ENCODE measurements at regions not wholly inside any gene's neighbourhood (a gene's known extent, or its start where the extent isn't known, plus 50 kb on each side); places are given as distances from the start of the nearest gene placed in this dataset.
"Not testable (repeated sequence)": the region's sequence is repeated elsewhere in the genome, so short reads cannot be mapped to it uniquely, and the experiment has no call there.

- H3K27me3 ChIP-seq (ENCODE audit: control insufficient read depth, insufficient read depth, low read length); H3K36me3 ChIP-seq (ENCODE audit: control insufficient read depth, insufficient read depth, low read length); H3K9ac ChIP-seq (ENCODE audit: low read length); H3K4me1 ChIP-seq (ENCODE audit: control insufficient read depth, insufficient read depth, low read length); H3K27ac ChIP-seq (ENCODE audit: low read depth, low read length); H3K4me3 ChIP-seq (ENCODE audit: low read length): not testable (repeated sequence)
Measured at GRCh38 chr6:71360556-71361335, 72.1 kb downstream of the OGFRL1 start.

DNA sequence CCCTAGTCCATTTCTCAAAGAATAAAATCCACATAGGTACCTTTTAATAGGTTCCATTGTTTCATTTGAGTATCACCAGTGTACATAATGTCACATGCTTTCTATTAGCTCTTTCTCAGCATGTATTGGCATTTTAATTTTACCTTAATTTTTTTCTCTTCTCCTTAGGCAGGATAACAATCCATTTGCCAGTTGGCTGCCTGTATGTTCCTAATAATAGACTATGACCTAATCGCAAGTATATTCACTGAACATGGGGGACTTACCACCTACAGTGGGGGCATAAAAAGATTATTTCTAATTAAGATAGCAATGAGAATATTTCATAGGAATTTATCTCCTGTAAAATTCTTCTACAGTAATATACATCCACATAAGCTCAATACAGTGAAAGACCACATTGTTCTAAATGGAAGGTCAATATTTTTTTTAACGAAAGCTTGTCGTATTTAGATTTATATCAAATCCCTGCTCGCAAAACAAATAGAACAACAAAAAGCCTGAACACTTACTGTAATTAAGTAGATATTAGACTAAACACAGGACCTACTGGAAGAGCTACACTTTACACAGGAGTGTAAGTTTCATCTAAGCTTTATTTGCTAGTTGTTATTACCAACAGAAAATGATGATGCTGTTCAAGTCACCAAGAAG is 76.4 kb downstream of the OGFRL1 start:
- H3K4me3 ChIP-seq (ENCODE audit: low read length), result no peak overlapping the region
- no peaks in the 10 kb centered on the region for H3K36me3 ChIP-seq (ENCODE audit: control insufficient read depth, insufficient read depth, low read length)
- H3K27ac ChIP-seq (ENCODE audit: low read depth, low read length), result no peak overlapping the region
- H3K4me1 ChIP-seq (ENCODE audit: control insufficient read depth, insufficient read depth, low read length), result peaks cover 4% of the 10 kb centered on the region
- H3K27me3 ChIP-seq (ENCODE audit: control insufficient read depth, insufficient read depth, low read length), result no peaks in the 10 kb centered on the region
- no peak overlapping the region for H3K9ac ChIP-seq (ENCODE audit: low read length)

DNA sequence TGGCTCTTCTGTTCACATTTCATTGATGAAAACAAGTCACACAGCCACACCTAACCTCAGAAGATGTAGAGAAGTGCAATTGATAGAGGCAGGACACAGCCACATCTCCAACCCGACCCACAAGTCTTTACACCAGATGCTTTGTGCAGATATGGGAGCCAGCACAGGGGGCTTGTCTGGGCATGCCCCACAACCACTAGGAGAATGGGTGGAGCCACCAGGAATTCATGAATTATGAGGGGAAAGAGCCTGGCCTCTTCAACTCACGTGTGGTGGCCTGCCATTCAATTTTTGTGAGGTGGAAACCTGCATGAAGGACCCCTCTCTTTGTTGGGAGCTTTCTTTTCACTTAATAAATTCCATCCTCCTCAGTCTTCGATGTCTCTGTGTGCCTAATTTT is 79.1 kb downstream of the OGFRL1 start:
- no peak overlapping the region for H3K4me3 ChIP-seq (ENCODE audit: low read length)
- no peaks in the 10 kb centered on the region for H3K27me3 ChIP-seq (ENCODE audit: control insufficient read depth, insufficient read depth, low read length)
- no peaks in the 10 kb centered on the region for H3K36me3 ChIP-seq (ENCODE audit: control insufficient read depth, insufficient read depth, low read length)
- H3K4me1 ChIP-seq (ENCODE audit: control insufficient read depth, insufficient read depth, low read length), result peaks cover 4% of the 10 kb centered on the region
- H3K9ac ChIP-seq (ENCODE audit: low read length), result no peak overlapping the region
- H3K27ac ChIP-seq (ENCODE audit: low read depth, low read length), result no peak overlapping the region

DNA sequence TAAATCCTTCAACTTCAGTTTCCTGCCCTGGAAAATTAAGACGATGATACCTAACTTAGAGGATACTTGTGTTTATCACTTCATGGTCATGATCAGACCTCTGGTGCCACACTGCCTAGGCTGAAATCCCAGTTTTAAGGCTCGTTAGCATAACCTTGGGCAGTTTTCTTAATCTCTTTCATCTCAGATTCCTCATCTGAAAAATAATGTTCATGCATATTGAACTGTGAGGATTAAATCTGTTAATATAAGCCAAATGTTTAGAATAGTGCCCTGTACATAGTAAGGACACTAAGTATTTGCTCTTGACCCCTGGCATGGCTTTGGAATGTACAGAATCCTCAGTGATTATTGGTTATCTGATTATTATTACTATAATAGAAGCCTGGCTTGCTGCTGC is 79.7 kb downstream of the OGFRL1 start:
- Histone ChIP-seq H3K4me1 (ENCODE audit: control insufficient read depth, insufficient read depth, low read length) (peaks cover 4% of the 10 kb centered on the region), H3K27ac (ENCODE audit: low read depth, low read length) (no peak overlapping the region), H3K9ac (ENCODE audit: low read length) (no peak overlapping the region), H3K4me3 (ENCODE audit: low read length) (no peak overlapping the region), H3K36me3 (ENCODE audit: control insufficient read depth, insufficient read depth, low read length) (no peaks in the 10 kb centered on the region), H3K27me3 (ENCODE audit: control insufficient read depth, insufficient read depth, low read length) (no peaks in the 10 kb centered on the region)

DNA sequence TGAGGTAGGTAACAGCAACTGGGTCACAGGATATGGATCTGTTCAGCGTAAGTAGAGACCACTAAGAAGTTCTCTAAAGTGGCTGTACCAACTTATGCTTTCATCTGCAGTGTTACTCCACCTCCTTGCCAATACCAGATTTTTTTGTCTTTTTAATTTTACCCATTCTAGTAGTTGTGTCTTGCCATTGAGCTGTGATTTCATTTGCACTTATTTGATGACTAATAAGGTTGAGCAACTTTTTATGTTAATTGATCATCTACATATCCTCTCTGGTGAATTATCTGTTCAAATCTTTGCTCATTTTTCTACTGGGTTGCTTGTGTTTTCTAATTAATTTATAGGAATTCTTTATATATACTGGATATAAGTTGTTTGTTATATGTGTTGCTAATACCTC is 82.9 kb downstream of the OGFRL1 start:
- no peaks in the 10 kb centered on the region for H3K4me1 ChIP-seq (ENCODE audit: control insufficient read depth, insufficient read depth, low read length)
- no peaks in the 10 kb centered on the region for H3K27me3 ChIP-seq (ENCODE audit: control insufficient read depth, insufficient read depth, low read length)
- H3K36me3 ChIP-seq (ENCODE audit: control insufficient read depth, insufficient read depth, low read length), result no peaks in the 10 kb centered on the region
- no peak overlapping the region for H3K4me3 ChIP-seq (ENCODE audit: low read length)
- H3K9ac ChIP-seq (ENCODE audit: low read length), result no peak overlapping the region
- no peak overlapping the region for H3K27ac ChIP-seq (ENCODE audit: low read depth, low read length)

GRCh38 chr6:71373943-71374342 is 85.3 kb downstream of the OGFRL1 start:
- H3K4me1 ChIP-seq (ENCODE audit: control insufficient read depth, insufficient read depth, low read length), result no peaks in the 10 kb centered on the region
- H3K36me3 ChIP-seq (ENCODE audit: control insufficient read depth, insufficient read depth, low read length), result no peaks in the 10 kb centered on the region
- no peak overlapping the region for H3K27ac ChIP-seq (ENCODE audit: low read depth, low read length)

DNA sequence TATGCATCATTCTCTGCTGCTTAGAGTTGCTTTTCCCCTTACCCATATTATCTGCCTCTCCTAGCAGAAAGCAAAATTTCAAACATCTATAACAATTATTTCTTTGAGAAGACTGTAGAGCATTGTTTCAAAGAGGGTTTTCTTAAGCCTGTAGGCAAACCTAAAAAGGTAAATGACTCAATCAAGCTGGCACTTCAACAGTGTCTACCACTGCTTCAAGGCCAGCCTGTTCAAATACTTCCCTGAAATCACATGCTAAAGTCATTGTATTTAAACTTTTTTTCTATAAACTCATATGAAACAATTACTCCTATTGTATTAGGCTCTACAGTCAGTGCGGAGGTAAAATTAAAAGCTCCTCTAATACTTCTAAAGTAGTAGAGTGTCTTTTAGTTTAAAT is 87.1 kb downstream of the OGFRL1 start:
- H3K27ac ChIP-seq (ENCODE audit: low read depth, low read length), result no peak overlapping the region
- H3K36me3 ChIP-seq (ENCODE audit: control insufficient read depth, insufficient read depth, low read length), result no peaks in the 10 kb centered on the region
- no peaks in the 10 kb centered on the region for H3K27me3 ChIP-seq (ENCODE audit: control insufficient read depth, insufficient read depth, low read length)
- no peak overlapping the region for H3K9ac ChIP-seq (ENCODE audit: low read length)
- peaks cover 3% of the 10 kb centered on the region for H3K4me1 ChIP-seq (ENCODE audit: control insufficient read depth, insufficient read depth, low read length)
- H3K4me3 ChIP-seq (ENCODE audit: low read length), result no peak overlapping the region

More at GRCh38 chr6:71373943-71374342, 85.3 kb downstream of the OGFRL1 start:
- H3K9ac ChIP-seq (ENCODE audit: low read length), result no peak overlapping the region
- H3K4me3 ChIP-seq (ENCODE audit: low read length), result no peak overlapping the region
- no peaks in the 10 kb centered on the region for H3K27me3 ChIP-seq (ENCODE audit: control insufficient read depth, insufficient read depth, low read length)

DNA sequence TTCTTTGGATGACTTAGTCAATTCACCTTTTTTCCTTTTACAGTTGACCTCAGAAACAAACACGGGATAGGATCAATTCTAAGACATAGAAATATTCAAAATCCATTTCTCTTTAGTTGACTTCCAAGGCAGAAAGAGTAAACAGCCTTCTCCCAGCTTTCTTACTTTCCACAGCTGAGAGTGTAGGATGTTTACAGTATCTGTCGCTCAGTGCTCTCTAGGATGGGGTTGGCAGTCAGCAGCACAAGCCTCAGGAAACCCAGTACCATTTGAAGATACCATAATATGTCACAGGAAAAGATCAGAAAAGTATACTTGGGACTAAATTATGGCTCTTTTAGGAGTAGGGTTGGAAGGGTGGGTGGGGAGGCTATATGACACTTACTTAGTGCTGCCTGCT is 88.2 kb downstream of the OGFRL1 start:
- H3K27ac ChIP-seq (ENCODE audit: low read depth, low read length), result no peak overlapping the region
- H3K4me3 ChIP-seq (ENCODE audit: low read length), result no peak overlapping the region
- H3K4me1 ChIP-seq (ENCODE audit: control insufficient read depth, insufficient read depth, low read length), result peaks cover 3% of the 10 kb centered on the region
- H3K9ac ChIP-seq (ENCODE audit: low read length), result no peak overlapping the region
- no peaks in the 10 kb centered on the region for H3K36me3 ChIP-seq (ENCODE audit: control insufficient read depth, insufficient read depth, low read length)
- H3K27me3 ChIP-seq (ENCODE audit: control insufficient read depth, insufficient read depth, low read length), result no peaks in the 10 kb centered on the region

- Histone ChIP-seq H3K27ac (ENCODE audit: low read depth, low read length) (no peak overlapping the region), H3K36me3 (ENCODE audit: control insufficient read depth, insufficient read depth, low read length) (no peaks in the 10 kb centered on the region), H3K4me1 (ENCODE audit: control insufficient read depth, insufficient read depth, low read length) (peaks cover 3% of the 10 kb centered on the region), H3K9ac (ENCODE audit: low read length) (no peak overlapping the region), H3K4me3 (ENCODE audit: low read length) (no peak overlapping the region), H3K27me3 (ENCODE audit: control insufficient read depth, insufficient read depth, low read length) (no peaks in the 10 kb centered on the region)
Measured at GRCh38 chr6:71383476-71383875, 94.9 kb downstream of the OGFRL1 start.

DNA sequence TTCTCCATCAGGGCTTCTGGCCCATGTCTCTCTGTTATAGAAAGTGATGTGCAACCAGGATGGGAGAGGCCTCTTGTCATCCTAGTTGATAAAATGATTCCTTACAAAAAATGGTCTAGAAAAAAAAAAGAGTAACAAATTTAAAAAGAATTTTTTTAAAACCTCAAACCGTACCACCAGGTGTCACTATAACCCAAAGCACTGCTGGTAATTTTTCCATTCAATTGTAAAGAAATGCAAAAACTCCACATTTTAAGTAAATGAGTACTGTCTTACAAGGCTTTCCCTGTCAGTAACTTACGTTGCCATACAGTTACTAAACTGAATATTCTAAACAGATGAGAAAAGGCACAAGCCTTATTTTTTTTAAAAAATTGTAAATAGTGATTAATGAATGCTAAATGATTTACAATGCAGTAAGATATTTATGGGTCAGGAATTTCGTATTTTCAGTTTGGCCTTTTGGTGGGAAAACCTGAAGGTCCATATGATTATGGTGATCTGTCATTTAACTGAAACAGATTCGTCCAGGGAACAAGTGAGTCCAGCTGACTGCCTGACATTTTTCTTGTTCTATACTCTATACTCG is 95.4 kb downstream of the OGFRL1 start:
- no peak overlapping the region for H3K4me3 ChIP-seq (ENCODE audit: low read length)

DNA sequence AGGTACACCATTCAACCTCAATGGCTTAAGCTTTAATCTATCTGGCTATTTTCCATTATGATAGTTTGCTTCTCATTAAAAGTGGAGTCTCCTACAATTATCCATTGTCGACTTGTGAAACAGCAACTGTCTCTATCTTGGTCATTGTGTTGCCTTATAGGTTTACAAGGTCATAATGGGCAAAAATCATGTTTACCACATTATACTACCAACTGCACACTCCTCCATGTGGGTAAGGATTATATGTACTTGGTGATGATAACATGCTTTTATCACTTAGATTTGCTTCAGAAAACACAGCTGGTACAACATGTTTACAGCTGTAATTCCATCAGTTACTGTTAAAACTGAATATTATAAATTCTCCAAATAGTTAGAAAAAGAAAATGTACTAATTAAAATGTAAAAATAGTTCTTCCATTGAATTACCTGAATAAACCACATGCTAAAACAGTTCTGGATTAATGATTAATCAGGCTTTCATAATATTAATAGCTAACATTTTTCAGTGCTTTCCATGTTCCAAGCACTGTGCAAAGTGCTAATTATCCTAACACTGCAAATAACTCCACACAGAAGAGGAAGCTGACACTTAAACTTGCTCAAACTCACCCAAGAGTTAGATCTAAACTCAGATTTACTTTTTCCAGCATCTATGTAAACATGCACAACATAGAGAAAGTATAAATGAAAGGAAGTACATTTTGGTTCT is 96.7 kb downstream of the OGFRL1 start:
- Histone ChIP-seq H3K27me3 (ENCODE audit: control insufficient read depth, insufficient read depth, low read length) (no peaks in the 10 kb centered on the region), H3K36me3 (ENCODE audit: control insufficient read depth, insufficient read depth, low read length) (no peaks in the 10 kb centered on the region), H3K4me3 (ENCODE audit: low read length) (no peak overlapping the region), H3K27ac (ENCODE audit: low read depth, low read length) (no peak overlapping the region), H3K9ac (ENCODE audit: low read length) (no peak overlapping the region), H3K4me1 (ENCODE audit: control insufficient read depth, insufficient read depth, low read length) (no peaks in the 10 kb centered on the region)

More for the DNA sequence above, 95.4 kb downstream of the OGFRL1 start:
- H3K36me3 ChIP-seq (ENCODE audit: control insufficient read depth, insufficient read depth, low read length), result no peaks in the 10 kb centered on the region
- no peak overlapping the region for H3K27ac ChIP-seq (ENCODE audit: low read depth, low read length)
- peaks cover 3% of the 10 kb centered on the region for H3K4me1 ChIP-seq (ENCODE audit: control insufficient read depth, insufficient read depth, low read length)
- H3K9ac ChIP-seq (ENCODE audit: low read length), result no peak overlapping the region
- no peaks in the 10 kb centered on the region for H3K27me3 ChIP-seq (ENCODE audit: control insufficient read depth, insufficient read depth, low read length)

DNA sequence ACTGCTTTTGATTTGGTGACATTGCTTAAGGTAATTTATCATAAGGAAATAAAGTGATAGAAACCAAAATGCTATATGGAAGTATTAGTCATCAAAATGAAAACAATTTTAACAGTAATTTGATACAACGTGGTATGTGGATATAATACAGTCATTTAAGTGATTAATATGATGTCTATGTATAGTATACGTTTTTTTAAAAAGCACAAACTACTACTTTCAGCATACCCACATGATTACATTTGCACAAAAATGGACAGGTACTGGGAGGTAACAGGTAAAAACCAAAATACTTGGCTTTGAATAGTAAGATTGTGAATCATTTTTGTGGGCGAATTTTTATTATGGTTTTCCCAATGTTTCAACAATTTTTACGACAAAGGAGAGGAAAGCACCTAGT is 97.6 kb downstream of the OGFRL1 start:
- H3K9ac ChIP-seq (ENCODE audit: low read length), result no peak overlapping the region
- H3K4me1 ChIP-seq (ENCODE audit: control insufficient read depth, insufficient read depth, low read length), result no peaks in the 10 kb centered on the region
- no peak overlapping the region for H3K4me3 ChIP-seq (ENCODE audit: low read length)
- no peaks in the 10 kb centered on the region for H3K36me3 ChIP-seq (ENCODE audit: control insufficient read depth, insufficient read depth, low read length)
- H3K27ac ChIP-seq (ENCODE audit: low read depth, low read length), result no peak overlapping the region
- no peaks in the 10 kb centered on the region for H3K27me3 ChIP-seq (ENCODE audit: control insufficient read depth, insufficient read depth, low read length)
